ENCODE measurements at regions not wholly inside any gene's neighbourhood (a gene's known extent, or its start where the extent isn't known, plus 50 kb on each side); places are given as distances from the start of the nearest gene placed in this dataset.

- no peak for TF ChIP-seq TBP (IDR thresholded peaks at IDR 0.05; ENCODE audit: low read depth, low read length)
- no peak for TF ChIP-seq CTCF (IDR thresholded peaks at IDR 0.05; ENCODE audit: control extremely low read depth in 1 of 3, insufficient read depth in 1 of 3, low read depth in 1 of 3, low read length in 3 of 3)
- no peak for TF ChIP-seq BCL11A (IDR thresholded peaks at IDR 0.05; ENCODE audit: low read depth in 2 of 2, low read length in 2 of 2)
- TF ChIP-seq EZH2 (IDR thresholded peaks at IDR 0.05; ENCODE audit: low read depth, low read length, severe bottlenecking), result no peak
- TF ChIP-seq CREB1 (IDR thresholded peaks at IDR 0.05), result no peak
- TF ChIP-seq POLR2A (IDR thresholded peaks at IDR 0.05; ENCODE audit: control extremely low read depth in 1 of 2, low read depth in 2 of 2, low read length in 2 of 2), result no peak
- TF ChIP-seq USF2 (IDR thresholded peaks at IDR 0.05; ENCODE audit: low read length), result no peak
These were observed 203.5 kb upstream of the JAG1 start for GRCh38 chr20:10877342-10877741.

Data from H1 (cell line).